Neural cell (in vitro differentiated cells): ENCODE measurements at regions not wholly inside any gene's neighbourhood (a gene's known extent, or its start where the extent isn't known, plus 50 kb on each side); places are given as distances from the start of the nearest gene placed in this dataset.

Source experiments
- EP300 ChIP-seq: fragments of 450-650 bp; conservative IDR thresholded peaks from 2 replicates; pipeline ENCODE4 v1.6.1; 2014; ENCODE audit warnings: antibody characterized with exemption, mild to moderate bottlenecking, moderate library complexity; ENCODE audit not compliant: poor library complexity, severe bottlenecking
- EZH2 ChIP-seq: fragments of 200-600, 300-800 bp; shearing (Covaris generic), sonication (generic); IDR thresholded peaks from 2 replicates; pipeline ENCODE4 v1.6.1; 2014; ENCODE audit warnings: antibody characterized with exemption, low read length, borderline replicate concordance, mild to moderate bottlenecking; ENCODE audit not compliant: insufficient read depth, poor library complexity, severe bottlenecking
- POLR2AphosphoS5 ChIP-seq: IDR thresholded peaks from 2 replicates; pipeline ENCODE4 v1.6.1; 2012
- TF ChIP-seq, protein P1 (sequence below): fragments of 450-650 bp; IDR thresholded peaks from 2 replicates; pipeline ENCODE4 v1.5.1; 2014; ENCODE audit warnings: antibody characterized with exemption, mild to moderate bottlenecking, moderate library complexity; ENCODE audit not compliant: poor library complexity, severe bottlenecking
- TF ChIP-seq, protein P2 (sequence below): IDR thresholded peaks from 2 replicates; pipeline ENCODE4 v1.6.1; 2012; ENCODE audit warnings: borderline replicate concordance

DNA sequence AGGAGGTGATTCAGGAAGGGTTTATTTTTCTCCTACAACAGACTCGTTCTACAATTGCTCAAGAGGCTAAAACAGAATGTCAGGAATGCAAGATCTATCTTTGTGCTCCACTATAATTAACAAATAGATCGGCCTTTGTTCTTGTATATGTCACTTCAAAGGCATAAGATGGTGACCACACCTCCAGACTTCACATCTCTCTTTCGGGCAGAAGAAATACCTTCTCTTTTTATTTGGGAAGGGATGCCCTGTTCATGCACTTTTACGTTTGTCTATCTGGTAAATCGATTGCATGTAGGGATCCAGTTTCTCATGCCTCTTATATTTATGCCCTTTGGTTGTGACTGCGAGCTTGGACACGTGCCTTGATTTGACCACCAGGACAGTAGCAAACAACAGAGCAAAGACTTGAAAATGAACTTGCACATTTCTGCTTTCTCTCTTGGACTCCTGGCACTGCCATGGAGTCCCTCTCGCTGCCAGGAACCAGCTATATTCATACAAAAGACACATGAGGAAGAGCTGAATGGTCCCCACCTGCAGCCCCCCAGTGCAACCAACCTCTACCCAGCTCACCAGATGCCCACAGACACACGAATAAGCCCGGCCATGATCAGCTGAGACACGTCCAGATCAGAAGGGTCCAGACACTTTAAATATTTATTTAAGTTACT is 219.8 kb upstream of the STXBP5 start:
- TF ChIP-seq, protein P1, sequence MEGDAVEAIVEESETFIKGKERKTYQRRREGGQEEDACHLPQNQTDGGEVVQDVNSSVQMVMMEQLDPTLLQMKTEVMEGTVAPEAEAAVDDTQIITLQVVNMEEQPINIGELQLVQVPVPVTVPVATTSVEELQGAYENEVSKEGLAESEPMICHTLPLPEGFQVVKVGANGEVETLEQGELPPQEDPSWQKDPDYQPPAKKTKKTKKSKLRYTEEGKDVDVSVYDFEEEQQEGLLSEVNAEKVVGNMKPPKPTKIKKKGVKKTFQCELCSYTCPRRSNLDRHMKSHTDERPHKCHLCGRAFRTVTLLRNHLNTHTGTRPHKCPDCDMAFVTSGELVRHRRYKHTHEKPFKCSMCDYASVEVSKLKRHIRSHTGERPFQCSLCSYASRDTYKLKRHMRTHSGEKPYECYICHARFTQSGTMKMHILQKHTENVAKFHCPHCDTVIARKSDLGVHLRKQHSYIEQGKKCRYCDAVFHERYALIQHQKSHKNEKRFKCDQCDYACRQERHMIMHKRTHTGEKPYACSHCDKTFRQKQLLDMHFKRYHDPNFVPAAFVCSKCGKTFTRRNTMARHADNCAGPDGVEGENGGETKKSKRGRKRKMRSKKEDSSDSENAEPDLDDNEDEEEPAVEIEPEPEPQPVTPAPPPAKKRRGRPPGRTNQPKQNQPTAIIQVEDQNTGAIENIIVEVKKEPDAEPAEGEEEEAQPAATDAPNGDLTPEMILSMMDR, result no peak
- TF ChIP-seq EZH2 (no peak), POLR2AphosphoS5 (no peak), EP300 (no peak)
- TF ChIP-seq, protein P2, sequence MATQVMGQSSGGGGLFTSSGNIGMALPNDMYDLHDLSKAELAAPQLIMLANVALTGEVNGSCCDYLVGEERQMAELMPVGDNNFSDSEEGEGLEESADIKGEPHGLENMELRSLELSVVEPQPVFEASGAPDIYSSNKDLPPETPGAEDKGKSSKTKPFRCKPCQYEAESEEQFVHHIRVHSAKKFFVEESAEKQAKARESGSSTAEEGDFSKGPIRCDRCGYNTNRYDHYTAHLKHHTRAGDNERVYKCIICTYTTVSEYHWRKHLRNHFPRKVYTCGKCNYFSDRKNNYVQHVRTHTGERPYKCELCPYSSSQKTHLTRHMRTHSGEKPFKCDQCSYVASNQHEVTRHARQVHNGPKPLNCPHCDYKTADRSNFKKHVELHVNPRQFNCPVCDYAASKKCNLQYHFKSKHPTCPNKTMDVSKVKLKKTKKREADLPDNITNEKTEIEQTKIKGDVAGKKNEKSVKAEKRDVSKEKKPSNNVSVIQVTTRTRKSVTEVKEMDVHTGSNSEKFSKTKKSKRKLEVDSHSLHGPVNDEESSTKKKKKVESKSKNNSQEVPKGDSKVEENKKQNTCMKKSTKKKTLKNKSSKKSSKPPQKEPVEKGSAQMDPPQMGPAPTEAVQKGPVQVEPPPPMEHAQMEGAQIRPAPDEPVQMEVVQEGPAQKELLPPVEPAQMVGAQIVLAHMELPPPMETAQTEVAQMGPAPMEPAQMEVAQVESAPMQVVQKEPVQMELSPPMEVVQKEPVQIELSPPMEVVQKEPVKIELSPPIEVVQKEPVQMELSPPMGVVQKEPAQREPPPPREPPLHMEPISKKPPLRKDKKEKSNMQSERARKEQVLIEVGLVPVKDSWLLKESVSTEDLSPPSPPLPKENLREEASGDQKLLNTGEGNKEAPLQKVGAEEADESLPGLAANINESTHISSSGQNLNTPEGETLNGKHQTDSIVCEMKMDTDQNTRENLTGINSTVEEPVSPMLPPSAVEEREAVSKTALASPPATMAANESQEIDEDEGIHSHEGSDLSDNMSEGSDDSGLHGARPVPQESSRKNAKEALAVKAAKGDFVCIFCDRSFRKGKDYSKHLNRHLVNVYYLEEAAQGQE, result no peak
